GM18498 (cell line): ENCODE measurements at regions not wholly inside any gene's neighbourhood (a gene's known extent, or its start where the extent isn't known, plus 50 kb on each side); places are given as distances from the start of the nearest gene placed in this dataset.

Experiments
- ATAC-seq: cut with Tn5 transposase; IDR thresholded peaks from one replicate; pipeline ENCODE4 v1.9.1; 2021; ENCODE audit warnings: mild to moderate bottlenecking, moderate library complexity; ENCODE audit not compliant: unreplicated experiment

DNA sequence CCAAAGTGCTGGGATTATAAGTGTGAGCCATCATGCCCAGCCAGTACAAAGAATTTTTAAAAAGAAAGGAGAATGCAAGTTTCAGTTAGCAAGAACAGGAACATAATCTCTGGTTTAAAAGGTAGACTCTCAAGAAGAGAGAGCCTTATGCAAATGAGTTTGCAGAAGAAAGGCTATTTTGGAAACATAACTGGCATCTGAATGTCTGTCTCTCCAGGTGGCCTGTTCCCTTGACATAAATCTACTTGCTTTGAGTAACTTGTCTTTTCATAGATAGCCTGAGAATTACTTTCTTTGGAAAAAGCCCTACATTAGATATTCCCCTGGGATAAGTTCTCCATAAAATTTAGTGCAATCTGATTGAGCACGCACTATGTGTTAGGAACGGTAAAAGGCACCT is 109.6 kb downstream of the ICOS start:
- ATAC-seq = peak; percentile 78

DNA sequence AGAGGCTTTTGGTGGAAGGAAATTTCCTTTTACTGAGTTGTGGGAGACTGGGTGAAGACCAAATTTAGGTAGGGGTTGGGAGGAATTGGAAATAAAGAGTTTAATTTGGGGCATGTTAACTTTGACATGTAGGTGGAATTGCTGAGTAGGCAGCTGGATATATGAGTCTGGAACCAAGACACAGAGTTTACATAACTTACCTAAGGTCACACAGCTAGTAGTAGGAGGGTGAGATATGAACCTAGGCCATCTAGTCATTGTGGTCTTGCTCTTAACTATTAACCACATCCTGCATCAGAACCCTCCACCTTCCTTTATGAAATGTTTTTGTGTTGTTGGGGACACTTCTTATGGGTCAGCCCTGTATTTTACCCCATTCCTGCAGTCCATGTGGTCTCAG is 113.1 kb downstream of the ICOS start:
- peak; percentile 86 for ATAC-seq

DNA sequence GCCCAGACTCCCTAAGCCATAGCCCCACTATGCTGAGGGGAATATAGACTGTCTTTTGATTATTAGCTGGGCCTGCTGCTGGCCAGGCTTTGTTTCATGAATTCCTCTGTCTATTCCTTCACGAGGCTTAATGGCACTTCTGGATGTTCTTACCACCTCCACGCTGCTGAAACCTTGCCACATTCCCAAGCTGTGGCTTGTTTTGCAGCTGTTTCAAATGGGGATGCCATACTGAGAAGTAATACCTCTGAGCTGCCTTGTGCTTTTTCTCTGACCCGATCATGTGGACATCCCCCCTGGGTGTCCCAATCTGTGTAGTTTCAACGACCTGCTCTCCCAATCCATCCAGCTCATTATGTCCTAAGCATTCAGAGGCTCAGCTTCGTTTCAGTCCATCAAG is 114.1 kb downstream of the ICOS start:
- no peak for ATAC-seq

DNA sequence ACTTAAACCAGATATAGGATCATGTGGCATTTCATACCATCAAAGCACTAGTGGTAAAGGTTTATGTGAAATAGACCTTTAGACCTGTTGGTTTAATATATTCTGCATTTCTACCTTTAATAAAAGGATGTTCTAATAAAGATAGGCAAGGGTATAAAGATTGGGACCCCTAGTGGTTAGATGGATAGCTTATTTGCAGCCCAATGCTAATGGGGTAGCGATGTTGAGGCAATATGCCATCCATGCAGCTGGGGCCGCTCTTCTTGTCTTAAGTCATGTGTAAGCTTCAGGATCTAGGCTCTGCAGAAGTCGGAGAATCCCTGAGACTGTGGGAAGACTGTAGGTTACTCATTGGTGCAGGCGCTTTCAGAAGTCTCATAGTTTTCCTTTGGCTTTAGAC is 114.9 kb downstream of the ICOS start:
- no peak for ATAC-seq

DNA sequence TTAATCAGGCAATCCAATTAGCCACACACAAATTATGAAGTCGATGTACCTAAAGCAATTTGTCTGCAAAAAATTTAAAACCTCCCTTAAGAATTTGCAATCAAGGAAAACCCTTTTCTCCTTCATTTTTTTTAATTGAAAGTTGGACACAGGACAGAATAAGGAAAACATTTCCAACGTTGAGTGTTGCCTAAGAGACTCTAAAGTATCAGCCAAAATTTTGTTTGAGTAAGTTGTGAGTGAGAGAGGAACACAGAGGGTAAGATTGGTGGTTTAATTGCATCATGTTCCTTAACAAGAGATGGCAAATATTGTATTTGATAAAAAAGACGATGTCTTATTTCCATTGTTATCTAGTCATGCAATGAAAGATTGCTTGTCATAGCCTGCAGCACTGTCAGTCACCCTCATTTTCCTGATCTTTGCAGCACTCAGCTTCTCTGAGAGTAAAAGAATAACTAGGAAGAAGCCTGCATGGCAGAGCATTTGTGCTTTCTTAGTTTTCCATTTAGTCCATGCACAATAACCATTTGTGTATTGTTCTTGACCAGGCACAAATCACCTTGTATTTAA is 115.5 kb downstream of the ICOS start:
- no peak for ATAC-seq

DNA sequence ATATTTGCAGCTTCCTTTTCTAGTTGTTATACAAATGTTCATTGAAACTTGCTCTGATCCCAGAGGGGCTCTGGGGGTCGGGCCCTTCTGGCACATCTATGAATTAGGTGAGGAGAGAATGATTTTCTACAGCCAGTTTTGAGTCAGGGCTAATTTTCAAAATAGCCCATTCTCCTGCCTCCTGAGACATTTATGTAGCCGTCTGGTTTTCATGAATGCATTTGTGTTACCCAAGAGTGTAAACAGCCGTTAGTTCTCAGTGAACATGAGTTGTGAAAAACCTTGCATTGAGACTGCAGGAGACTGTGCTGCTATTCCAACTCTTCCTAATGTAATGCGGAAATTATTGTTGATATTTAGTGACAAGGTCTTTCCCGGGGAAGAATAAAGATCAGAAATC is 122.5 kb downstream of the ICOS start:
- no peak for ATAC-seq

DNA sequence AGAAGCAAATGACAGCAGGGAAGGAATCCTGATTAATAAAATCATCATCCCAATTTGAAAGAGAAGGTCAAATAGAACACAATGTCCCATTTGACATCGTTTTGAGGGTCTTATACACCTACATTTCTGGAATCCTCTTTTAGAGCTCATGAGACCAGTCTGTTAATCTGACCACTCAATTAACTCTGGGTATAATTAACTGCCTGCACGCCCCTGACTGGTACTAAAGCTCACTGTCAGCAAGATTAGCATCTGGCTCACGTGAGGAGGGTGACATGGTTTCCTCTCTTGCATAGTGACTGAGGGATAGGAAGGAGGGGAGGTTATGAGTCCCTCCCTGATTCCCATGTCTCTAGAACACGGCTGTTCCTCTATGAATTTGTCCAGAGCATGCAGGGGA is 124.3 kb downstream of the ICOS start:
- no peak for ATAC-seq

DNA sequence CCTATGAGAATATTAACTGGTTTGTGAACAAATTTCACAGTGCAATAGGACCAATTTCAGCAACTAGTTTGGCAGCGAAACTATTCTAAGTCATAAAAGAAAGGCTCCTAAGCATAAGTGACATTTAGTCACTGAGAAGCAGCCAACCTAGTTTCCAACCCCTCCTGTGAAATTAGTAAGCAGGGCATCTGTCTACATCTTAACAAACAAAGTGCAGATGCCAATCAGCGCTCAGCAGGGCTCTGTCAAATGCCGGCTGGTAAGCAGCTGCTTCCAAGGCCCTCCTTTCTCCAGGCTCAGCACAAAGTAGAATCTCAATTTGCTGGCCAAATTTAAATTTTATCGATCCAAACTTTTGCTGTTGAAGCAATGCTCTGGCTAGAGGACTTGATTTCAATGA is 124.7 kb downstream of the ICOS start:
- ATAC-seq = no peak

DNA sequence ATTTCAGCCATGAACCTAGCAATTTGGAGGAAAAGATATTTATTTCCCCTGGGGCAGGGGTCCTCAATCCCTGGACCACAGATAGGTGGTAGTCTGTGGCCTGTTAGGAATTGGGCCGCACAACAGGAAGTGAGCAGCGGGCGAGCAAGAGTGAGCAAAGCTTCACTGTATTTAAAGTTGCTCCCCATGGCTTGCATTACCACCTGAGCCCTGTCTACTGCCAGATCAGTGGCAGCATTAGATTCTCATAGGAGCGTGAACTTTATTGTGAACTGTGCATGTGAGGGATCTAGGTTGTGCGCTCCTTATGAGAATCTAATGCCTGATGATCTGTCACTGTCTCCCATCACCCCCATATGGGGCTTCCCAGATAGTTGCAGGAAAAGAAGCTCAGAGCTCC is 127.6 kb downstream of the ICOS start:
- ATAC-seq = no peak

DNA sequence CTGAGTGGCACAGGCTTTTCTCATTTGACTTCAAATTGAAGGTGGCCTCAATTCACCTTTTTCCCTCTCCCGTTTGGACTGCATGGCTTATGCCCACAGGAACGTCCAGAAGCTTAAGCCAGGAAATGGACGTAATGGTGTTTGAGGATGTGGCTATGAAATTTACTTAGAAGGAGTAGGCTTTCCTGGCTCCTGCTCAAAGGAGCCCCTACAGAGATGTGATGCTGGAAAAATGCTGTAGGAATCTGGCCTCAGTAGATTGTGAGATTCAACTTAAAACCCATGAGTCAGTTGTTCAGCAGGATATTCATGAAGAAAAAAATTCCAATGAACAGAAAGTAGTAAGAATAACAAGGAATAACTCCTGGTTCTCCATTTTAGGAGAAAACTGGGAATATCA is 129.0 kb downstream of the ICOS start:
- ATAC-seq = no peak

DNA sequence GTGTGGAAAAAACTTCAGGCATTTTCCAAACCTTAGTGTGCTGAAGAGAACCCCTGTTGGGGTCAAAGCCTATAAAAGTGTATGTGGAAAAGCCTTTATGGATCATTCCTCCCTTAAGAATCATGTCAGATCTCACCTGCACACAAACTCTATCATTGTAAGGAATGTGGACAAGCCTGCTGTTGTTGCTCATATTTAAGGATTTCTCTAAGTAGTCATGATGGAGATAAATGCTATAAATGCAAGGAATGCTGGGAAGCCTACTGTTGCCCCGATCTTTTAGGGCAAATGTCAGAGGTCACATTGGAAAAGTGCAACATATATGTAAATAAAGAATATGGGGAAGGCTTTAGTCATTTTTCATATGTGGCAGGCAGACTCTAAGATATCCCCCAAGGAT is 129.5 kb downstream of the ICOS start:
- no peak for ATAC-seq

DNA sequence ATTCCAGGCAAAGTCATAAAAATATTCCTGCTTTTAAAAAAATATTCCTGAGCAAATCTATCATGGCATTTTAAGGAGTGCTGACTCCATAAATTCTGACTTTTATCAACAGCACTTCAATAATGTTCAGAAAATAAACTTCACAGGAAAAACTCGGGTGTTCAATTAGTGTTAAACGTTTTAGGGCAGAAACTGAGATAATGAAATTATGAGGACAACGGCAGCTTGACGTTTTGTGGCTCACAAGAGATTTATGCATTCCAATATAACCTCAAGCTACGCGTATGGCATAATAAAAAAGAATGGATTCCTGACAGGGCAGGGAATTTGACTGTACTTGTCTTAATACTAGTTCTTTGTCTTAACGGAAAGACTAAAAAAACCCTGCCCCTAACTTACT is 133.2 kb downstream of the ICOS start:
- ATAC-seq = no peak

DNA sequence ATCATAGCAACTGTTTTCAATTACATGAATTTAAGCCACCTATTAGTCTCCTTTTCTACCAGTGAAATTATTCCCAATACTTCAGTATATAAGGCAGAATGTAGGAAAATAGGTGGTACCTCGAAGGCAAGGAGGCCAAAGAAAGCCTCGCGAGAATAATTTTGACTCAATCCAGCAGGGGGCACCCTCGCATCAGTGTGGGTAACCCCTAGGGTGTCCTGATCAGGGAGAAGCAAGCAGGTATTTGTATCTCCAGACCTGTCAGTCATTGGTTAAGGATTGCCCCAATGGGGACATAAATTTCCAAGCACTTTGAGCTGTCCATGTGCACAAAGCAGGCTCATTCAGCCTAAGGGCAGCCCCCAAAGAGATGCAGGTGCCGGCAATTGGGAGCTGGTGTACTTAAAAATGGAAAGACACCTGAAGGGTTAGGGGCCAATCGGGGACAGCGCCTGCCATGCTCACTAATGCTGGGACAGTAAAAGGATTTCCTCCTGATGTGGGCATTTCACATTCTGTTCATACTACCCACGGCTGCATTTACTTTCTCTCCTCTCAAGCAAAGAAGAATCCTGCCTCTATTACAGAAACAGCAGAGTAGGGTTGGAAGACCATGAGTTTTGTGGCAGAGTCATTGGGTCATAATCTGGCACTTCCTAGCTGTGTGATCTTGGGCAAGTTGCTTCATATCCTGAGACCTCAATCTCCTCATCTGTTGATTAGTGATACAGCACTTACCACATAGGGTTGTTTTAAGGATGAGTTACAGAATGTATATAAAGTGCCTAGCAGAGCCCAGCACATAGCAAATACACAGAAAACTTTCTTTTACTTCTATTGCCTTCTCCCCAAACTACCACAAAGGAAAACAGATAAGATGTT is 136.1 kb downstream of the ICOS start:
- ATAC-seq = peak; percentile 58

DNA sequence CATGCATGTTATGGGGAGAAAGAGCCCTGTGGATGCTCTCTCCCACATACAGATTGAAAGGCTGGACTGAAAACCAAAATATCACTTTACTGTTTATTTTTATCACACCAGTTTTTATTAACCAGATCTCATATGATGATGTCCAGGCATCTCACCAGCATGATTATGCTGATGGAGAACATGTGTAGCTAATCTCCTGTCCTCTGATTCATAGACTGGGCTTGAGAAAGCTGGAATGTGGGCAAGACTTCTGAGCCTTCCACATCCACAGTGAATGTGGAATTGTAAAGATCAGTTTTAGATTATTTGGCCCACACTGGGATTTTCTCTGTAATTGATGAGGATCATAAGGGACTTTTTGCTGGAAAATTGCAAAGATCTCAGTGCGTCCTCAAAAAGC is 137.9 kb downstream of the ICOS start:
- no peak for ATAC-seq

DNA sequence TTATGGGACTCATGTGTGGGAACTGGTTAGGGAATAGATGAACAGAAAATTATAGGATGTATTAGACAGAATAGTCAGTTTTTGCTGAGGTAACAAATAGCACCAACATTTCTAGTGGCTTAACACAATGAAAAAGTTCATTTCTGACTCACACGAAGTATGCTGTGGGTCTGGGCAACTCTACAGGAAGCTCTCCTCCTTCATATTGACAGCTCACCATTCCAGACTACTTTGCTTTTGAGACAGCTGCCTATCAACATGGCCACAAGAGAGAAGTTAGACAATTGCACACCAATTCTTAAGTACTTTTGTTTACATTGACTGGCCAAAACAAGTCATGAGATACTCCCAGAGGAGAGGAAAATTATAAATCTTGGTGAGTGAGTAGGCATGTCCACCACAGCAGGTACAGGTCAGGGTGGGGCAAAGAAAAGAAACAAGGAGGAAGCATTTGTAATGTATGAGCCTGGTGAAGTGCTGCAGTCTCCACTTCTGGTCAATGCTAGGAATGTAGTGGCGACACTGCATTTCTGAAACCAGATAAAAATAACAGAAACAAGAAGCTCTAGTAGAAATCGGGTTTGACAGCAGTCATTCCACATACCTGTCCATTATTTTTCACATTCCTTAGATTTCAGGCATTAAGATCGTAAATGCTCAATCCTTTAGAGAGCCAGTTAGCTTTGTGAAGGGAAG is 141.6 kb downstream of the ICOS start:
- no peak for ATAC-seq

DNA sequence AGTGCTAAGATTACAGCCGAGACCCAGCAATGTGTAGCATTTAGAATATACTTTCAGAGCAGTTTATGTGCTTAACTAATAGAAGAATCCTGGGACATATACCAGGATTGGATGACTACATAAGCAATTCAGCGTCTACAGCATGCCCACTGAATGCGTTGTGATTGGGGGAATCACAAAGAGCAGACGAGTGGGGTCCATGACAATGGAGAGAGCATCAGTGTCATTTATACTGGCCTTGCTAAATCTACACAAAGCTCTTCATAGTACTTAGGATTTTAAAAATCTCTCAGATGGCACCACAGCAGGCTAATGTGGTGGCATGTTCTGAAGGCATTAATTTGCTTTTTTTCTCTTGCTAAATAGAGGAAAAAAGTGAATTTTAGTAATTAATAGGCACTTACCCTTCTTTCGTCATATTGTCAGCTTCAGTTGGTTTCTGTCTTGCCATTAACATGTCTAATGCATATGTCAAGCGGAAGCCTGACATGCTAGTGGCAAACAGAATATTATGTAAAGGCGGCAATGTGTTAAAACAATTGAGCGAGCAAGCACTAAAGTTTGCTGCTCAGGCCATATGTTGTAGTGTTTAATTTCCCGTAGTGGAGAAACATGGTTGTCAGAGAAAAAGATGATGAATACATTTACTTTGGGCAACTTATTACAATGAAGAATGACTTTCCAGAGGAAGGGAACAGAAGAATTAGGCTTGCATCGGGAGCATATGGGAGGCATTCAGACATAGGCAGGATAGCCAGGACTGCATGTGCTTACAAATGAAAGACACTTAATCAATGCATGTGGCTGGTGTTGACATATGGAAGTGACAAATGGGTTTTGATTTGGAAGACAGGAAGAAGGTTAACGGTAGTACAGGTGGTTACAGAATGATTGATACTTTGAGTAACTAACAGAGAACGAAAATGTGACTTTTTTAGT is 145.2 kb downstream of the ICOS start:
- ATAC-seq = no peak

DNA sequence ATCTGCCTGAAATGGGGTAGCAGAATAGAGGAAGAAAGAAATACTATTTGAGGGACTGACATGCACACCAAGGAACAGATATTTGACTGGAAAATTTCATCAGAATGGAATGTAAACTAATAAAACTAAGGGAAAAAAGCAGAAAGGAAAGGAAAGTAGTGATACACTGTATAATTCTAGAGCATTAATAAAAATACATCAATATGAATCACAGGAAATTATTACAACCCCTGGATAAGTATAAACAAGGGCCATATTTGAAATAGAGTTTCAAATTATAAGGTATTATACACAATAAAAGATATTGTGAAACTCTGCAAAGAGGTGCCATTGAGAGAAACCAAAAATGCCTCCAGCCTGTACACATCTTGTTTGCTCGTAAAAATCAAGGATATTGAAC is 149.6 kb downstream of the ICOS start:
- ATAC-seq = no peak

DNA sequence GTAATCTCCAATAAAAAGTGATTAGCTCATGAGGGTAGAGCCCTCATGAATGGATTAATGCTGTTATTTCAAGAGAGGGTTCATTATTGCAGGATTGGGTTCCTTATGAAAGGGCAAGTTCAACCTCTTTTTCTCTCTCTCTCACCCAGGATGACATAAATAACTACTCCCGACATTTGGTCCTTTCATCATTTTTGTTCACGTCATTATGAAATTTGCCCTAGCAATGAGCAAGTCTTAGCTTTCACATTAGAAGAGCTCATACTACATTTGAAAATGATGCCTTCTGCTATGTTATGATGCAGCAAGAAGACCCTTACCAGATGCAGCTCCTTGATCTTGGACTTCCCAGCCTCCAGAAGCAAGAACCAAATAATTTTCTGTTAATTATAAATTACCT is 152.5 kb downstream of the ICOS start:
- no peak for ATAC-seq

DNA sequence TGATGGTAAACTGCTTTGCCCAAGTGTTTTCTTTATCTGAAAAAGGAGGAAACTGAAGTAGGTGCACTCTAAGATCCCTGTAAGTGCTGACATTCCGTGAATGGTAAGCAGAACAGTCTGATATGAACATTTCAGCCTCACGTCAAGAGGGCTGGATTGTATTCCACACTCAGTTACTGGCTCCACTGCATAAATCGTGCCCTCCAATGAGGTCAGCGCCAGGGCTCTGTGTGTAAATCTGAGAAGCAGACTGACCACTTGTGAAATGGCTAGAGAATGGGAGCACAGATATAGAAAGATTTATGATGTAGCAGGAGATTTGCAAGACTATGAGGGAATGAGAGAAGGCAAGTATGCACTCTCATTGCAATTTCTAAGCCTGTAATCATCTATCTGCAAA is 153.0 kb downstream of the ICOS start:
- no peak for ATAC-seq

DNA sequence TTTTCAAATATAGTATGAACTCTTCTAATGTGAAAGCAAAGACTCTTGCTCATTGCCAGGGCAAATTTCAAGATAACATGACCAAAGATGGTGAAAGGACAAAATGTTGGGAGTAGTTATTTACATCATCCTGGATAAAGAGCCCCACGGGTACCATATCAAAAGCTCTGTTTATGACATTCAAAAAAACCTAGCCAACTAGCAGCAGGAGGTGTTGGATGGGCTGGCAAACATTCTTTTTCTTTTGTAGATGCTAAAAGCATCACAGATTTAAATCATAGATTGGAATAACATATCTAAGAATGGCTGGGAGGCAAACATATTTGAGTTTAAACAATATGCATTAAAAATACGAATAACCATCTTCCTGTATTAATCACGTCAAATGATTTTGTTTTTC is 153.5 kb downstream of the ICOS start:
- no peak for ATAC-seq

DNA sequence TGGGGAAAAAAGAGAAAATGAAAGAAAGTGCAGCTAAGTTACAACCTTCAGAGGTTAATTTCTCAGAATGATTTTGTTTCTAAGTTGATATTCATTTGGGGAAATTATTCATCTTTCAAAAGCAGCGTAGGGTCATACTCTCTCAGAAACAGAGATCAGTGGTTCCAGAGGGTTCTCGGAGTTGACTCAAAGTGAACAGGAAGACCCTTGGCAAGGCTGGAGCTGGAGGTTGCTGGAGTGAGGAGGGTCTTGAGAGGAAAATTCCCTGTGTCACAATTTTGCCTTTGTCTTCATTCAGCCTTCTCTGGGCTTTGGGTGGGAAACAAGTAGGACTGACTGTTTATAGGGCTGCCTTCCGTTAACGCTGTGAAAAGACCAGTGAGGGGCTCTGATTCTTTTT is 168.2 kb downstream of the ICOS start:
- ATAC-seq = no peak
